Astrocyte (in vitro differentiated cells and primary cell): ENCODE measurements at regions not wholly inside any gene's neighbourhood (a gene's known extent, or its start where the extent isn't known, plus 50 kb on each side); places are given as distances from the start of the nearest gene placed in this dataset.
A peak's percentile ranks its signal among the peaks of the same experiment; 100 is the strongest.

Source experiments
- DNase-seq: peaks from one replicate; pipeline ENCODE4 v3.0.0-alpha.2; 2010; ENCODE audit warnings: low read depth
- FAIRE-seq: peaks from 2 replicates; lab custom pipeline; 2011; peaks lifted over from hg19 to GRCh38; lab: Jason Lieb, UNC
- H2AFZ ChIP-seq: 2 replicates; pipeline ENCODE4 v1.6.0; 2012; ENCODE audit warnings: low read depth, low read length, inconsistent platforms
- H3K27ac ChIP-seq: 2 replicates; pipeline ENCODE4 v1.5.1; 2011; ENCODE audit warnings: low read depth, low read length, inconsistent platforms
- H3K27me3 ChIP-seq: 2 replicates; pipeline ENCODE4 v1.6.0; 2011; ENCODE audit warnings: low read length, inconsistent platforms; ENCODE audit not compliant: insufficient read depth
- H3K36me3 ChIP-seq: 2 replicates; pipeline ENCODE4 v1.5.1; 2011; ENCODE audit warnings: low read length, inconsistent platforms; ENCODE audit not compliant: insufficient read depth
- H3K4me1 ChIP-seq: 2 replicates; pipeline ENCODE4 v1.5.1; 2011; ENCODE audit warnings: low read length, inconsistent platforms; ENCODE audit not compliant: insufficient read depth
- H3K4me2 ChIP-seq: 2 replicates; pipeline ENCODE4 v1.6.0; 2012; ENCODE audit warnings: low read length, inconsistent platforms
- H3K4me3 ChIP-seq: 2 replicates; pipeline ENCODE4 v1.5.1; 2011; ENCODE audit warnings: low read depth, mild to moderate bottlenecking, low read length, inconsistent platforms; ENCODE audit not compliant: insufficient read depth
- H3K79me2 ChIP-seq: 2 replicates; pipeline ENCODE4 v1.6.0; 2012; ENCODE audit warnings: mild to moderate bottlenecking, low read length, inconsistent platforms; ENCODE audit not compliant: insufficient read depth
- H3K9ac ChIP-seq: 2 replicates; pipeline ENCODE4 v1.6.0; 2012; ENCODE audit warnings: mild to moderate bottlenecking, low read length, inconsistent platforms
- H3K9me3 ChIP-seq: 2 replicates; pipeline ENCODE4 v1.5.1; 2012; ENCODE audit warnings: low read depth, mild to moderate bottlenecking, low read length, inconsistent platforms; ENCODE audit not compliant: insufficient read depth
- H4K20me1 ChIP-seq: 2 replicates; pipeline ENCODE4 v1.6.0; 2012; ENCODE audit warnings: low read length, inconsistent platforms; ENCODE audit not compliant: insufficient read depth
- H3K27ac Mint-ChIP-seq: one replicate; pipeline ENCODE4 v1.8.0; 2021; ENCODE audit warnings: mild to moderate bottlenecking, mixed read lengths; ENCODE audit not compliant: unreplicated experiment
- H3K27me3 Mint-ChIP-seq: one replicate; pipeline ENCODE4 v1.8.0; 2021; ENCODE audit warnings: low read depth, mixed read lengths; ENCODE audit not compliant: unreplicated experiment
- H3K36me3 Mint-ChIP-seq: one replicate; pipeline ENCODE4 v1.8.0; 2021; ENCODE audit warnings: low read depth, mixed read lengths; ENCODE audit not compliant: unreplicated experiment
- H3K4me1 Mint-ChIP-seq: one replicate; pipeline ENCODE4 v1.8.0; 2021; ENCODE audit warnings: low read depth, mixed read lengths; ENCODE audit not compliant: unreplicated experiment
- H3K4me3 Mint-ChIP-seq: one replicate; pipeline ENCODE4 v1.8.0; 2021; ENCODE audit warnings: mild to moderate bottlenecking, moderate library complexity, mixed read lengths; ENCODE audit not compliant: unreplicated experiment
- H3K9me3 Mint-ChIP-seq: one replicate; pipeline ENCODE4 v1.8.0; 2021; ENCODE audit warnings: mild to moderate bottlenecking, mixed read lengths; ENCODE audit not compliant: unreplicated experiment
- CTCF ChIP-seq: IDR thresholded peaks from 2 replicates; pipeline ENCODE4 v1.5.1; 2011; ENCODE audit warnings: low read depth, mild to moderate bottlenecking, inconsistent platforms, low read length, moderate library complexity; ENCODE audit not compliant: insufficient read depth
- EZH2 ChIP-seq: IDR thresholded peaks from 2 replicates; pipeline ENCODE4 v1.6.1; 2012; ENCODE audit warnings: mild to moderate bottlenecking, low read length, inconsistent platforms; ENCODE audit not compliant: insufficient read depth

- H3K4me2 ChIP-seq = peak overlapping the region; percentile 49
- H3K27ac ChIP-seq = no peak overlapping the region
- H3K4me3 ChIP-seq = no peak overlapping the region
- FAIRE-seq (peak; percentile 32), DNase-seq (no peak)
- H3K36me3 ChIP-seq = no peaks in the 10 kb centered on the region
- H3K9ac ChIP-seq = no peak overlapping the region
- H3K27me3 Mint-ChIP-seq = no peaks in the 10 kb centered on the region
- no peaks in the 10 kb centered on the region for H3K27me3 ChIP-seq
- H3K4me1 Mint-ChIP-seq = peaks cover 37% of the 10 kb centered on the region
- no peaks in the 10 kb centered on the region for H3K9me3 Mint-ChIP-seq
- no peak overlapping the region for H2AFZ ChIP-seq
- TF ChIP-seq CTCF (peak; percentile 70), EZH2 (no peak)
- no peaks in the 10 kb centered on the region for H3K36me3 Mint-ChIP-seq
- no peak overlapping the region for H3K4me3 Mint-ChIP-seq
- H4K20me1 ChIP-seq = no peaks in the 10 kb centered on the region
- peak overlapping the region; percentile 84 for H3K27ac Mint-ChIP-seq
- peaks cover 8% of the 10 kb centered on the region for H3K4me1 ChIP-seq
- H3K79me2 ChIP-seq = no peaks in the 10 kb centered on the region
- no peaks in the 10 kb centered on the region for H3K9me3 ChIP-seq
These were observed 452.1 kb upstream of the KCNMB2 start for GRCh38 chr3:178083906-178084866.

GRCh38 chr3:178084938-178085816, 451.1 kb upstream of the KCNMB2 start:
- Mint-ChIP-seq H3K4me3 (no peak overlapping the region), H3K27me3 (no peaks in the 10 kb centered on the region), H3K4me1 (peaks cover 35% of the 10 kb centered on the region), H3K27ac (peak overlapping the region; percentile 84), H3K36me3 (no peaks in the 10 kb centered on the region), H3K9me3 (no peaks in the 10 kb centered on the region)
- Histone ChIP-seq H4K20me1 (no peaks in the 10 kb centered on the region), H3K9me3 (no peaks in the 10 kb centered on the region), H3K4me1 (peaks cover 8% of the 10 kb centered on the region), H3K79me2 (no peaks in the 10 kb centered on the region), H2AFZ (peak overlapping the region; percentile 26), H3K36me3 (no peaks in the 10 kb centered on the region), H3K9ac (no peak overlapping the region), H3K4me3 (no peak overlapping the region), H3K27me3 (no peaks in the 10 kb centered on the region), H3K4me2 (peak overlapping the region; percentile 49), H3K27ac (no peak overlapping the region)
- no peak for TF ChIP-seq CTCF
- no peak for TF ChIP-seq EZH2
- FAIRE-seq = peak; percentile 32
- peak; percentile 73 for DNase-seq
